T-helper 2 cell treated with Interferon-gamma antibody and Interleukin-4, amounts not matched to agents 5 μg/mL and 100 μg/mL, for 36 hours (primary cell): ENCODE measurements at regions not wholly inside any gene's neighbourhood (a gene's known extent, or its start where the extent isn't known, plus 50 kb on each side); places are given as distances from the start of the nearest gene placed in this dataset.
A peak's percentile ranks its signal among the peaks of the same experiment; 100 is the strongest.

Experiments used
- DNase-seq: peaks from one replicate; pipeline ENCODE4 v3.0.0; 2021; ENCODE audit warnings: low spot score
- H3K27ac Mint-ChIP-seq: one replicate; pipeline ENCODE4 v1.8.0; 2021; ENCODE audit warnings: mild to moderate bottlenecking, mixed read lengths
- H3K27me3 Mint-ChIP-seq: one replicate; pipeline ENCODE4 v1.8.0; 2021; ENCODE audit warnings: low read depth, mixed read lengths
- H3K36me3 Mint-ChIP-seq: one replicate; pipeline ENCODE4 v1.8.0; 2021; ENCODE audit warnings: low read depth, mixed read lengths
- H3K4me1 Mint-ChIP-seq: one replicate; pipeline ENCODE4 v1.8.0; 2021; ENCODE audit warnings: low read depth, mixed read lengths
- H3K4me3 Mint-ChIP-seq: one replicate; pipeline ENCODE4 v1.8.0; 2022; ENCODE audit warnings: mild to moderate bottlenecking, moderate library complexity, mixed read lengths
- H3K9me3 Mint-ChIP-seq: one replicate; pipeline ENCODE4 v1.8.0; 2021; ENCODE audit warnings: mixed read lengths

DNA sequence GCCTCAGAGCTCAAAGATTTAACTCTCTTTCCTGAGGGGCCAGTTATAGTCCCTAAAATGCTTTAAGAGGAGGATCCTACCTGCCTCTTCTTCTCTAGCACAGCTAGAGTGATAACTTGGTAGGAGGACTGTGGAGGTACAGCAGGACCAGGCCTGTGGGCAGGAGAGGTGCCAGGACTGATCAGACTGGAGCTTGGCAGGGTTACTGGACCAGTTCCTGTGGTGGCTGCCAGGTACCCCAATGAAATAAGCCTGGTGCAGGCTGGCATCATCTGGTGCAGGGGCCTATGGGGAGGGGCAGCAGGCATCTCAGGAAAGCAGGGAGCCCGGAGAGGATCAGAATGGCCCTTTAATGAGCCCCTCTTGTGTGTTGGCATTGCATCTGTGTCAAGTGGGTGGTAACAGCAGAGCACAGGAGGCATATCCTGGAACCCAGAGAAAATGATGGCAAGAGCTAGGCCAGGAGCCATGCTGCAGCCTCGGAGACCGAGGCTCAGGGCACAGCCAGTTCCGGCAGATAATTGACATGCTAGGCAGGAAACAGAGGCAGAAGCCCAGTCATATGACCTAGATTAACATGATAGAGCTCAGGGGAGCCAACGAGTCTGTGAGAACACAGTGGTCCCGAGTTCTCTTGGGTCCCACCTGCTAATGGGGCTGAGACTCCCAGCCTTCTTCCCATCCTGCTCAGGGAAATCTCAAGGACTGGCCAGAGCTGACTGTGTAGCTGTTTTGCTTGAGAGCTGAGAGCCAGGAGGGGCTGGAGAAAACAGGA is 187.5 kb upstream of the ZBED5 start:
- no peaks in the 10 kb centered on the region for H3K36me3 Mint-ChIP-seq
- H3K9me3 Mint-ChIP-seq, result no peaks in the 10 kb centered on the region
- no peak for DNase-seq
- H3K4me3 Mint-ChIP-seq, result no peak overlapping the region
- H3K27me3 Mint-ChIP-seq, result peaks cover 3% of the 10 kb centered on the region
- no peaks in the 10 kb centered on the region for H3K4me1 Mint-ChIP-seq
- H3K27ac Mint-ChIP-seq, result no peak overlapping the region

GRCh38 chr11:11044137-11044855 is 186.4 kb upstream of the ZBED5 start:
- no peaks in the 10 kb centered on the region for H3K36me3 Mint-ChIP-seq
- DNase-seq, result no peak
- no peak overlapping the region for H3K27ac Mint-ChIP-seq
- H3K27me3 Mint-ChIP-seq, result no peaks in the 10 kb centered on the region
- no peaks in the 10 kb centered on the region for H3K9me3 Mint-ChIP-seq
- H3K4me3 Mint-ChIP-seq, result no peak overlapping the region
- no peaks in the 10 kb centered on the region for H3K4me1 Mint-ChIP-seq

DNA sequence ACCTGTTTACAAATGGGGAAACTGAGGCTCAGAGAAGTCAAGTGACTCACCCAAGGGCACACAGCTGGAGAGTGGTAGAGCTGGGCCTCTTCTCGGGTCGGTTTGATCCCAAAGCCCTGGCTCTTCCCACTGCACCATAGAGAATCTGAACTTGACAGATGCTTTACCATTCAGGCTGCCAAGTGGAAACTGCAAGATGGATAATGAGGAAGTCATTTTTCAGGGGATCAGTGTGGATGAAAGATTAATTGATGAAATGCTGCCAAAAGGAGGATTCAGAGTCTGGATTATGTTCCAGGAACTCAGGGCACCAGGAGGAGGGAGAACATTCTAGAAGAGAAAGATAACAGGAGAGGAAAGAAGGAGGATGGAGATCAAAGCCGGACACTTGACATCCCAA is 185.9 kb upstream of the ZBED5 start:
- H3K27me3 Mint-ChIP-seq, result no peaks in the 10 kb centered on the region
- no peaks in the 10 kb centered on the region for H3K9me3 Mint-ChIP-seq
- H3K4me1 Mint-ChIP-seq, result no peaks in the 10 kb centered on the region
- H3K4me3 Mint-ChIP-seq, result no peak overlapping the region
- DNase-seq, result no peak
- no peaks in the 10 kb centered on the region for H3K36me3 Mint-ChIP-seq
- H3K27ac Mint-ChIP-seq, result no peak overlapping the region

DNA sequence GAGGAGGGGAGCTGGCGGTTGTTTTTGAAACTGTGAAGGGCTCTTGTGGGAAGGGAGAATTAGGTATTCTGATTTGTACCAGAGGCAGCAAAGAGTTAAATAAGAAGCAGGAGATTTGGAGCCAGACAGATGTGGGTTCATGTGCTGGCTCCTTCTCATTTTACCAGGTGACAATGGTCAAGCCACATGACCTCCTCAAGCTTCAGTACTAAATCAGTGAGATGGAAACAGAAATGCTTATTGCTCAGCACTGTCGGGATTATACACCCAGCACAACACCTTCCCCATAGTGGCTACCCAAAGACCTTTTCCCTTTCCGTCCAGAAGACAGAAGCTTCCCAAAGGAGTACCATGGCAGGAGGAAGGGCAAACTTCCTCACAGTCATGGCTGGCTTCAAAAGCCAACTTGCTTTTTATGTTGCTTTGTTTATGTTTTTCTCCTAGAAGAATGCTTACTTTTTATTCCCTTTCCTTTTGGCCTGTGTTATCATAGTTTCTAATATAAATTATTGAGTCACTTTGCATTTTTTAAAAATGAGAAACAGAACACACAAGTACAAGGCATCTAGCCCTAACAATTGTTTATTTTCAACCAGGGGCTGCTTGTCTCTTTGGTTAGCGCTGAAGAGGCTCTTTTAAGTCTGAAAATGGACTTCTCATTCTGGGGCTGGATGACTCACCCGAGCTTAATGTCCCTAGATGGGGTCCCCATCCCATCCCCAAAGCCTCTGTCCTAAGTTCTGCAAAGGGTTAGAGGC is 181.5 kb upstream of the ZBED5 start:
- DNase-seq, result no peak
- H3K36me3 Mint-ChIP-seq, result no peaks in the 10 kb centered on the region
- H3K9me3 Mint-ChIP-seq, result no peaks in the 10 kb centered on the region
- no peak overlapping the region for H3K27ac Mint-ChIP-seq
- H3K27me3 Mint-ChIP-seq, result peaks cover 3% of the 10 kb centered on the region
- no peaks in the 10 kb centered on the region for H3K4me1 Mint-ChIP-seq
- H3K4me3 Mint-ChIP-seq, result no peak overlapping the region

GRCh38 chr11:11038782-11039181 is 180.9 kb upstream of the ZBED5 start:
- no peaks in the 10 kb centered on the region for H3K9me3 Mint-ChIP-seq
- no peak for DNase-seq
- peaks cover 3% of the 10 kb centered on the region for H3K27me3 Mint-ChIP-seq
- no peak overlapping the region for H3K27ac Mint-ChIP-seq
- H3K36me3 Mint-ChIP-seq, result no peaks in the 10 kb centered on the region
- no peak overlapping the region for H3K4me3 Mint-ChIP-seq
- H3K4me1 Mint-ChIP-seq, result no peaks in the 10 kb centered on the region

- no peaks in the 10 kb centered on the region for H3K4me1 Mint-ChIP-seq
- no peak overlapping the region for H3K27ac Mint-ChIP-seq
- H3K27me3 Mint-ChIP-seq, result peaks cover 3% of the 10 kb centered on the region
- H3K9me3 Mint-ChIP-seq, result no peaks in the 10 kb centered on the region
- no peaks in the 10 kb centered on the region for H3K36me3 Mint-ChIP-seq
- no peak overlapping the region for H3K4me3 Mint-ChIP-seq
- no peak for DNase-seq
Observed at GRCh38 chr11:11038352-11038751, 180.5 kb upstream of the ZBED5 start.

GRCh38 chr11:11036848-11037732 is 179.2 kb upstream of the ZBED5 start:
- Mint-ChIP-seq H3K4me1 (no peaks in the 10 kb centered on the region), H3K9me3 (no peaks in the 10 kb centered on the region), H3K27ac (no peak overlapping the region), H3K36me3 (no peaks in the 10 kb centered on the region), H3K27me3 (peaks cover 3% of the 10 kb centered on the region), H3K4me3 (no peak overlapping the region)
- DNase-seq, result no peak

GRCh38 chr11:11036185-11036847 is 178.5 kb upstream of the ZBED5 start:
- DNase-seq, result no peak
- Mint-ChIP-seq H3K27ac (no peak overlapping the region), H3K27me3 (peaks cover 3% of the 10 kb centered on the region), H3K4me3 (no peak overlapping the region), H3K4me1 (no peaks in the 10 kb centered on the region), H3K36me3 (no peaks in the 10 kb centered on the region), H3K9me3 (no peaks in the 10 kb centered on the region)

DNA sequence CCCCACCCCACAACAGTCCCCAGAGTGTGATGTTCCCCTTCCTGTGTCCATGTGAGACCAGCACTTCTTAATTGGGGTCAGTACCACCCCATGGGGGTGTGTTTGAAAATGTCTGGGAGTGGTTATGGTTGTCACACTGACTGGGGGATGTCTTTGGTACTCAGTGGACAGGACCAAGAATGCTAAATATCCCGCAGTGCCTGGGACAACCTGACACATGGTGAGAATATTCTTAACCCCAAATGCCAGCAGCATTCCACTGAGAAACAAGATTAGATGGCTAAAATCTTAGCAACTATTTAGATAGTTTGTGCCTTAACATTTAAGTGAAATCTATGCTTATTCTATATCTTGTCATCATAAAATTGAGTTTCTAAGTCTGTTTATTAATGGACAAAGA is 177.5 kb upstream of the ZBED5 start:
- Mint-ChIP-seq H3K4me3 (no peak overlapping the region), H3K27me3 (peaks cover 3% of the 10 kb centered on the region), H3K9me3 (no peaks in the 10 kb centered on the region), H3K36me3 (no peaks in the 10 kb centered on the region), H3K27ac (no peak overlapping the region), H3K4me1 (no peaks in the 10 kb centered on the region)
- DNase-seq, result no peak

DNA sequence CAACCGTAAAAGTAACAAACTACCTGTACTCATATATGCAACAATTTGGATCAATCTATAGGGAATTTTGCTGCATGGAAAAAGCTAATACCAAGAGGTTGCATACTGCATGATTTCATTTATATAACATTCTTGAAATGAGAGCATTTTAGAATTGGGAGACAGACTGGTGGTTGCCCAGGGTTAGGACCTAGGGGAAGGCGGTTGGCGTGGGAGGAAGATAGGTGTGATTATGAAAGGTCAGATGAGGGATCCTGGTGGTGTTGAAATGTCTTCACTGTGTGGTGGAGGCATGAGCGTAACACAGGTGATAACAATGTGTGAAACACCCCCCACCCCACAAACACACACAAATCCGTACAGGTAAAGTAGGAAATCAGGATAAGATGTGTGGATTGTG is 176.6 kb upstream of the ZBED5 start:
- DNase-seq, result no peak
- Mint-ChIP-seq H3K27me3 (peaks cover 4% of the 10 kb centered on the region), H3K4me1 (no peaks in the 10 kb centered on the region), H3K9me3 (no peaks in the 10 kb centered on the region), H3K36me3 (no peaks in the 10 kb centered on the region), H3K27ac (no peak overlapping the region), H3K4me3 (no peak overlapping the region)

- no peak for DNase-seq
- no peaks in the 10 kb centered on the region for H3K9me3 Mint-ChIP-seq
- no peak overlapping the region for H3K4me3 Mint-ChIP-seq
- no peak overlapping the region for H3K27ac Mint-ChIP-seq
- H3K4me1 Mint-ChIP-seq, result no peaks in the 10 kb centered on the region
- H3K27me3 Mint-ChIP-seq, result peaks cover 18% of the 10 kb centered on the region
- H3K36me3 Mint-ChIP-seq, result no peaks in the 10 kb centered on the region
Observed at GRCh38 chr11:11032066-11032465, 174.2 kb upstream of the ZBED5 start.

- DNase-seq, result no peak
- H3K9me3 Mint-ChIP-seq, result no peaks in the 10 kb centered on the region
- peaks cover 18% of the 10 kb centered on the region for H3K27me3 Mint-ChIP-seq
- H3K36me3 Mint-ChIP-seq, result no peaks in the 10 kb centered on the region
- no peak overlapping the region for H3K27ac Mint-ChIP-seq
- H3K4me3 Mint-ChIP-seq, result no peak overlapping the region
- no peaks in the 10 kb centered on the region for H3K4me1 Mint-ChIP-seq
Observed at GRCh38 chr11:11029027-11029426, 171.2 kb upstream of the ZBED5 start.

DNA sequence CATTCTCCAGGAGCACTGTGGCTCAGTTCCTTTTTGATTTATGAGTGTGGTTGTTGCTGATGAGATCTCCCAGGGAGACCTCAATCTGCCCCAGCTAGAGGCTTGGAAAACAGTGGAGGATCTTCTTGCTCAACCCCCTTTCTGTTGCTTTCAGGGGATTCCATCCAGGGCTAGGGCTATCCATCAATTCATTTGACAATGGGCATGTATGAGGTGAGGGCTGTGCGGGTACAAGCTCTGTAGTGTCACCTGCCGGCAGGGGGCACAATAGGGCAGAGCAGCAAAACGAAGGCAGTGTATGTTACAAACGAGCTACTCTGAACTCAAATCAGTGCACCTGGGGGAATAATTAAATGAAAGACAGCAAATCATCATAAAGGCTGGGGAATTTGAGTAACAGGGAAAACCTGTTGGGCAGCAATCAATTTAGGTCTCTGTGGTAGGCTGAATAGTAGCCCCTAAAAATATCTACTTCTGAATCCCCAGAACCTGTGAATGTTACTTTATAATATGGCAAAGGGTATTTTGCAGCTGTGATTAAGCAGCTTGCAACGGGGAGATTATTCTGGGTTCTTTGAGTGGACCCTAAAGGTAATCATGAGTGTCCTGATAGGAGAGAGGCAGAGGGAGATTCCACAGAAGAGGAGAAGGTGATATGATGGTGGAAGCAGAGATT is 170.3 kb upstream of the ZBED5 start:
- Mint-ChIP-seq H3K27me3 (peaks cover 18% of the 10 kb centered on the region), H3K4me1 (no peaks in the 10 kb centered on the region), H3K27ac (no peak overlapping the region), H3K36me3 (no peaks in the 10 kb centered on the region), H3K4me3 (no peak overlapping the region), H3K9me3 (no peaks in the 10 kb centered on the region)
- peak; percentile 42 for DNase-seq
